ENCODE measurements at regions not wholly inside any gene's neighbourhood (a gene's known extent, or its start where the extent isn't known, plus 50 kb on each side); places are given as distances from the start of the nearest gene placed in this dataset.

GRCh38 chr1:188237573-188238348, 1409.0 kb downstream of the PLA2G4A start:
- DNase-seq (ENCODE audit: extremely low read depth, low read depth, low spot score) = peak; percentile 27

GRCh38 chr1:188240772-188241406, 1412.1 kb downstream of the PLA2G4A start:
- DNase-seq (ENCODE audit: extremely low read depth, low read depth, low spot score) = no peak

DNA sequence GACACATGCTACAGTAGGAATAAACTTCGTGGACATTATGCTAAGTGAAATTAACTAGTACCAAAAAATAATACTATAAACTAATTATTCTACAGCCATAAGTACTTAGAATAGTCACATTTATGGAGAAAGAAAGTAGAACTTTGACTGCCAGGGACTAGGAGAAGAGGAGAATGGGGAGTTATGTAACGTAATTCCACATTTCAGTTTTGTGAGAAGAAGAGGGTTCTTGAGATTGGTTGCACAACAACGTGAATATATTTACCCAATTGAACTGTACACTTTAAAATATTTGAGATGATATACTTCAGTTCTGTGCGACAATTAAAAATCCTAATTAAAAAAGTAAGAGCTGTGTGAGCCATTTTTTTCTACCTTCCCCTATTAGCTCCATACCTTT, 1412.9 kb downstream of the PLA2G4A start:
- DNase-seq (ENCODE audit: extremely low read depth, low read depth, low spot score) = no peak

DNA sequence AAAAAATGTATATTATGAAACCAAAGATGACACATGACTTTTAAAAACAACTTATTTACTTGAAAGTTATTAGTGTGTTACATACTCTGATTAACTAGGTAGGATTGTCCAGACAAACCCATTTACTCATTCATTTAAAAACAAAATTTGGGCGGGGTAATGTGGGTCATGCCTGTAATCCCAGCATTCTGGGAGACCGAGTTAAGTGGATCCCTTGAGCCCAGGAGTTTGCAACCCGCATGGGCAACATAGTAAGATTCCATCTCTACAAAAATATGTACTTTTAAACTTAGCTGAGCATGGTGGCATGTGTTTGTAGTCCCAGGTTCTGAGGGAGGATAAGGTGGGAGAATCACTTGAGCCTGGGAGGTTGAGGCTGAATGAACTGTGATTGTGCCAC, 1414.7 kb downstream of the PLA2G4A start:
- no peak for DNase-seq (ENCODE audit: extremely low read depth, low read depth, low spot score)

- no peak for DNase-seq (ENCODE audit: extremely low read depth, low read depth, low spot score)
Observed at GRCh38 chr1:188244681-188245080, 1415.9 kb downstream of the PLA2G4A start.

DNA sequence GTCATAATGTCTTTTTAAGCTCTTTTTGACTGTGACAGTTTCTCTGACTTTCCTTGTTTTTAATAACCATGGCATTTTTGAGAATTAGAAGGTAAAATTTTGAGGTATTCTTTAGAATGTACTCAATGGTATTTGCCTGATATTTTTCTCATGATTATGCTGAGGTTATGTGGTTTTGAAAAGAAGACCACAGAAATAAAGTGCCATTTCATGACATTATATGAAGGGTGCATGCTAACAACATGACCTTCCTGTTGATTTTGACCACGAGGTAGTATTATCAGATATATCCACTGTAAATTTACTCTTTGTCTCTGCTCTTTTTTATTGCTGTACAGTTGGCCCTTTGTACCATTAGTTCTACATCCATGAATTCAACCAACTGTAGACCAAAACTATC, 1418.5 kb downstream of the PLA2G4A start:
- DNase-seq (ENCODE audit: extremely low read depth, low read depth, low spot score) = no peak

DNA sequence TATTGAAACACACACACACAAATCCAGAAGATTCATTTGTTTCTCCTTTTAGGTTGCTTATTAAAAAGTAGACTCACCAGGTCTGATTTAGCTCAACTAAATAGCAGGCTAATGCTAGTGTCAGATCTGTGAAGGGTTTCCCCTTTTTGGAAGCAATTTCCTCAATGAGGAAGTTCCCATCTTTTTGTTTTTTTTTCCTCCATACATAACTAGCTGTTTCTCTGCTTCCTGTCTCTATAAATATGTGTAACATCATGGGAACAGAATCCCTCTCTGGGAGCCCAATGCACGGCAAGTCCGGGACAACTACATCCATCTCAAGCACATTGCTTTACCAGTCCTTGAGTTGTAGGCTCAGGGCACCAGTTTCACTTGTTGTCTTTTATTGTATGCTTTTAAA, 1421.1 kb downstream of the PLA2G4A start:
- DNase-seq (ENCODE audit: extremely low read depth, low read depth, low spot score) = no peak

DNA sequence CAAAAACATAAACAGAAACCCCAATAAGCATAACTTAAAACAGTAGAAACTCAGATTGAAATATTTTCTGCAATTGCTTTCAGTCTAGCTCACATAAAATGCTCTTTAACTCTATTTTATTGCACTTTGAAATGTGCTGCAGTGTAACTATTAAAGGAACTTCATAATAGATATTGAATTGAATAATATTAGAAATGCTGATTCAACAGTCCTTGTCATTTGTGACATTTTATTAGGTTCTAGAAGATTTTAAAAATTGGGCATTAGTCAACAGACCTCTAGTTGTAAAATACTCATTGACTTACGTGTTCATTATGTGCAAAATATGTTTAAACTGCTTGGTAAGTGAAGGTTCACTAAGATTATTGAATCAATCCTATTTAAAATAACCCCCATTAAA, 1422.3 kb downstream of the PLA2G4A start:
- DNase-seq (ENCODE audit: extremely low read depth, low read depth, low spot score) = no peak

- no peak for DNase-seq (ENCODE audit: extremely low read depth, low read depth, low spot score)
Observed at GRCh38 chr1:188261849-188262248, 1433.1 kb downstream of the PLA2G4A start.

DNA sequence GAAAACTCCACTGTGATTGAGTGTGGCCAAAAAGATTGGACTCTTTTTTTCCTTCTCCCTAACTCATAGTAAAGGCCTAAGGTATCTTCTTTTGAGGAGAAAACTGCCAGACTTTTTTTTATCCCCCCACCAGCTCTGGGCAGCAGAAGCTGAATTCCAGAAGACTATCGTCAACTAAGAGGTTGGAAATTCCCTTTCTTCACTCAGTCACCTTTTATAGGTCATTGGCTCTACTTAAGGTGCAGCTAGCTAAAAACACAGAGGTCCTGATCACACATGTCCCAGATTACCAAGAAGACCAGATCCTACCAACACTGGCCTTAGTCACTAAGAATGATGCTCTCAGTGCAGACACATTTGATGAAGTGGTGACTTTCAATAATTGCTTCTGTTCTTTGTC, 1441.2 kb downstream of the PLA2G4A start:
- no peak for DNase-seq (ENCODE audit: extremely low read depth, low read depth, low spot score)

GRCh38 chr1:188270497-188270896, 1441.7 kb downstream of the PLA2G4A start:
- DNase-seq (ENCODE audit: extremely low read depth, low read depth, low spot score) = no peak

GRCh38 chr1:188277771-188278170, 1449.0 kb downstream of the PLA2G4A start:
- DNase-seq (ENCODE audit: extremely low read depth, low read depth, low spot score) = no peak

- no peak for DNase-seq (ENCODE audit: extremely low read depth, low read depth, low spot score)
Observed at GRCh38 chr1:188281921-188282320, 1453.2 kb downstream of the PLA2G4A start.

DNA sequence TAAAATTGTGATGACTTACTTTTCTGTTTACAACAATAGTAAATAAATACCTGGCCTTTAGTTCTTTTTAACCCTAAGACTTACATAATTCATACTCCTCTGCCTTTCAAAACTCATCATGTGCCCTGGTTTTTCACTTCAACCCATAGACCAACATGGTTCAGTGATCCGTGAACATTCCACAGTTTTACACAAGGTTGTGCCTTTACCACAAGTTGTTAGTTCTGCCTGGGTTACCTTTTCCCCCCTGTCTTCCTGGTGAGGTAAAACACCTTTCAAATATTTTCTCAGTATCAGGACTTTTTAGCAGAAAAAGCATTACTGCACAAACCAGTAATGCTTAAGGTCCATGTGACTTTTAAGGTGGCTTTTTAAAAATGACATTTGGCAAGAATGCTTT, 1466.4 kb downstream of the PLA2G4A start:
- no peak for DNase-seq (ENCODE audit: extremely low read depth, low read depth, low spot score)

DNA sequence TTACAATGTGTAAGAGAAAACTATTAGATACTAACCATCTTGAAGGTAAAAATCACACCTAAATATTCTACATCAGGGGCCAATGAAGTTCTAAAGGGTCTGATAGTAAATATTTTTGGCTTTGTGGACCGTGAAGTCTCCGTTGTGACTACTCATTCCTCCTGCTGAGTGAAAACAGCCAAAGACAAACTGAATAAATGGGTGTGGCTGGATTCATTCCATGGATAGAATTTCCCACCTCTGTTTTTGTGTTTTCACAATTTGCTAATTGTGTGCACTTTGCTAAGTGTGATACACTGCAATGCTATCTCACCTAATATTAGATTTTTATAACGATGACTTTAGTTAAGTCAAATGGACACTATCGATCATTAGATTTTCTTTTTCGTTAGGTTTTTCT, 1474.0 kb downstream of the PLA2G4A start:
- no peak for DNase-seq (ENCODE audit: extremely low read depth, low read depth, low spot score)

DNA sequence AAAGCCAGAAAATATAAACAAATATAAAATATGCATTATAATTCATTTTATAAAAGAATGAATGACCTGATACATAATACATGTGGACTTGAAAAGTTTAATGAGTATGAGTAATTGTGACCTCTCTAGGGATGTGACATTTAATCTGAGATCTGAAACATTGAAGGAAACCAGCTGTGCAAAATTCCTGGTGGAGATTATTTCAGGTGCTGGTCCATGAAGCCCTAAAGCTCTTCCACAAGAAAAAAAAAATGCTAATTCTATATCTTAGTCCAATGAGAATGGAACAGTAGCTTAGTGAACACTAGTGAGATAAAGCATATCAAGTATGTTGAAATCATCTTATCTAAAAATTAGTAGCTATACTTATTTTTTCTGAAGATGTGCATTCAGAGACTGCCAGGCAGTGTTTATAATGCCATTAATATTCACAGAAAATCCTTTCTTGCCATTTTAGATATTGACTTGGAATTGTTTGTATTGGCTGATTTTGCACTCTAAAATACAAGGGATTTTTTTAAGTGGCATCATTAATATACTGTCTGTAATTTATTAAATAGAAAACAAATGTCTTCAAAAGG, 1485.9 kb downstream of the PLA2G4A start:
- no peak for DNase-seq (ENCODE audit: extremely low read depth, low read depth, low spot score)

DNA sequence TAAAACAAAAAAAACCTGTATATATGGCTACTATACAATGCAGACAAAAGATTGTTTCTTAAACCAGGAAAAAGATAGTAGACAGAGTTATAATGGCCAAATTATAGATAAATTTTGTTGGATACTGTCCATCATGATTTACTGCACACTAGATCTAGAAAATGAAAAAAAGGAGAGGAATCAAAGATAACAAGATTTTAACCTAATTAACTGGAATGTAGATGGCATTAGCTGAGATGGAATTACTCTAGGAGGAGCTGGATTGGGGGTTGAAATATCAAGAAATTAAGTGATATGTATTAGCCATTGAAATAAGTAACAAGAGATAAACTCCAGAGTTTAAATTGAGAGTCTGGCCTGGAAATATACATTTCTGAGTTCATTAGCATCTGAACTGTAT, 1489.1 kb downstream of the PLA2G4A start:
- DNase-seq (ENCODE audit: extremely low read depth, low read depth, low spot score) = no peak

GRCh38 chr1:188325211-188325610, 1496.5 kb downstream of the PLA2G4A start:
- no peak for DNase-seq (ENCODE audit: extremely low read depth, low read depth, low spot score)

DNA sequence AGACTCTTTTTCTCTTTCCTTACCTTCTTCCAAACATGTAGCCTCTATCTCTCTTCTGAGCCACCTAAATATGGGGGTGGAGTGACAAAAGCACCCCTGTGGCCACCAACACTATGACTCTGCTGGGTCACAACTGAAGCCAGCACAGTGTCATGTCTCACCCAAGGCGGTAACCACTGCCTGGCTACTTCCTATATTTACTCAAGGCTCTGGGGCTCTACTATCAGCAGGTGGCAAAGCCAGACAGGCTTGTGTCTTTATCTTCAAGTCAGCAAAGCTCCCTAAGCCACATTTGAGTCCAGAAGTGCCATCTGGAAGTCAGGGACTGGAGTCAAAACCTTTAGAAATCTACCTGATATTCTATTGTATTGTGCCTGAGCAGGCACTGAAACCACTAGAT, 1515.2 kb downstream of the PLA2G4A start:
- no peak for DNase-seq (ENCODE audit: extremely low read depth, low read depth, low spot score)

DNA sequence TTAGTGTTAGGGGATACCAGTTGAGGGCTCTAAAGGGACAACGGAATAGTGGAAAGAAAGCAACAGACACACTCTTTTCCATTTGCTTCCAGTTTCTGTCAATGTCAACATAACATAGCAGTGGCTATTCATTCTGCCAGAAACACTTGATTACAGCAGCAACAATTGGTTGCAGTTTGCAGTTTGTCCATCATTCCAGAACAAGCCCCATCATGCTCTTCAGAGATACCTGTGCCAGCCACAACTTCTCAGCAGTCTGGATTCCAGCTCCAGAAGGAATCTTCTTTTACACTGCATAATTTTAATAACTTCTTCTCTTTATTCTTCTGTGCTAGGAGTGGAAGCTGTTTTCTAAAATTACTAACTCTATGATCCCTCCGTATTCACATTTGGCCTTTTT, 1521.4 kb downstream of the PLA2G4A start:
- no peak for DNase-seq (ENCODE audit: extremely low read depth, low read depth, low spot score)

GRCh38 chr1:188355082-188355481, 1526.3 kb downstream of the PLA2G4A start:
- DNase-seq (ENCODE audit: extremely low read depth, low read depth, low spot score) = no peak

- DNase-seq (ENCODE audit: extremely low read depth, low read depth, low spot score) = no peak
Observed at GRCh38 chr1:188355847-188356246, 1527.1 kb downstream of the PLA2G4A start.
